ENCODE measurements at regions not wholly inside any gene's neighbourhood (a gene's known extent, or its start where the extent isn't known, plus 50 kb on each side); places are given as distances from the start of the nearest gene placed in this dataset.
"Not testable (repeated sequence)": the region's sequence is repeated elsewhere in the genome, so short reads cannot be mapped to it uniquely, and the experiment has no call there.

DNA sequence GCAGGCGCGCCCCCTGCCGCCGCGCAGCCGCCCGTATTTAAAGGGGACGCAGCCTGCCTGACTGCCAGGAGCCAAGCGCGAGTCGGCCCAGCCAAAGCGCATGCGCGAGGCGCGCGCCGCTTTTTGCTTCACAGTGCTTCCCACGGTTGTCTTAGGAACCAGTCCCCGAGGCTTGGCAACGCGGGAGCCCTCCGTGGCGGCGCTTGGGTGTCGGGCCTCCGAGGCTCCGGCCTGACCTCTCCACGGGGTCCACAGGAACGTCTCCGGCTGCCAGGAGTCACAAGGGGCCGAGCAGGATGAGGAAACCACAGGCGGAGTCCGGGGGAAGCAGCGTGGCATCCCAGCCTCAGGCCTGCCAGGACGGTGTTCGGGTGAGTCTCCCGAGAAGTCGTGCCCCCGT lies 706.7 kb downstream of the KCNJ18 start:
- TF ChIP-seq EZH2, EZH2phosphoT487 (IDR thresholded peaks at IDR 0.05): not testable (repeated sequence)
- TF ChIP-seq, protein P1, sequence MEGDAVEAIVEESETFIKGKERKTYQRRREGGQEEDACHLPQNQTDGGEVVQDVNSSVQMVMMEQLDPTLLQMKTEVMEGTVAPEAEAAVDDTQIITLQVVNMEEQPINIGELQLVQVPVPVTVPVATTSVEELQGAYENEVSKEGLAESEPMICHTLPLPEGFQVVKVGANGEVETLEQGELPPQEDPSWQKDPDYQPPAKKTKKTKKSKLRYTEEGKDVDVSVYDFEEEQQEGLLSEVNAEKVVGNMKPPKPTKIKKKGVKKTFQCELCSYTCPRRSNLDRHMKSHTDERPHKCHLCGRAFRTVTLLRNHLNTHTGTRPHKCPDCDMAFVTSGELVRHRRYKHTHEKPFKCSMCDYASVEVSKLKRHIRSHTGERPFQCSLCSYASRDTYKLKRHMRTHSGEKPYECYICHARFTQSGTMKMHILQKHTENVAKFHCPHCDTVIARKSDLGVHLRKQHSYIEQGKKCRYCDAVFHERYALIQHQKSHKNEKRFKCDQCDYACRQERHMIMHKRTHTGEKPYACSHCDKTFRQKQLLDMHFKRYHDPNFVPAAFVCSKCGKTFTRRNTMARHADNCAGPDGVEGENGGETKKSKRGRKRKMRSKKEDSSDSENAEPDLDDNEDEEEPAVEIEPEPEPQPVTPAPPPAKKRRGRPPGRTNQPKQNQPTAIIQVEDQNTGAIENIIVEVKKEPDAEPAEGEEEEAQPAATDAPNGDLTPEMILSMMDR (IDR thresholded peaks at IDR 0.05) = not testable (repeated sequence)

All from neural progenitor cell (in vitro differentiated cells).